NCI-H187 (cell line): ENCODE measurements at regions not wholly inside any gene's neighbourhood (a gene's known extent, or its start where the extent isn't known, plus 50 kb on each side); places are given as distances from the start of the nearest gene placed in this dataset.

Source experiments
- DNase-seq, 2 experiments: peaks; one replicate each; lab custom pipeline; 2025; lab: John Stamatoyannopoulos, UW

DNA sequence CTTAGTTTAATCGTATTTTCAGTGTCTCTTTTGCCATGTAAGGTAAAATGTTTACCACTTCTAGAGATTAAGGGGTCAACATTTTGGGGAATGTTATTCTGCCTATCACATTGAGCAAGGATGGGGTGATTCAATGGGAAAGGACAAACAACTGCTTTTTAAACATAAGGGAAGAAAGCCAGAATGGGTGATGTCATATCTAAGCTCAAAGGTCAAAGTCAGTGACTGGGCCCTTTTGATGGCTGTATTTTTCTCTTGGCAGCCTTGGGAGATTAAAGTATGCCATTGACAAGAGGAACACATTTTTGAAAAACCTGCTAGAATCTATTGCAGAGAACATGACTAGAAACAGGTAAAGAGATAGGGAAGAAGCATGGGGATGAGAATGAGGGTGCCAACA lies 477.3 kb upstream of the IRAK1BP1 start:
- DNase-seq, result no peak

DNA sequence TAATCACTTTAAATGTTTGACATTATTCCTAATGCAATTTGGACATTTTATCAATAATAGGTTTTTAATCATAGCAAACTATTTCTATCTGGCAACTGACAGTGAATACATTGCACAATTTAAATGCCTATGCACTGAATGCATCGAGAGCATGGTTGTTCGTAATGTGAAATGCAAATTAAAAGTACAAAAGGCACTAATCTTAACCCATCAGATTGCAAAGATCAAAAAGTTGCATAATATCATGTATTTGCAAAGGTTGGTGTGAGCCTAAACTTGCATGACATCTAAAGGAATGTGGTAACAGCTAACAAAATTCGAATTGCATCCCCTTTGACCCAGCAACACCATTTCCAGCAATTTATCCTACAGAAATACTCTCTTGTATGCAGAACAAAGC lies 469.9 kb upstream of the IRAK1BP1 start:
- DNase-seq, result no peak

DNA sequence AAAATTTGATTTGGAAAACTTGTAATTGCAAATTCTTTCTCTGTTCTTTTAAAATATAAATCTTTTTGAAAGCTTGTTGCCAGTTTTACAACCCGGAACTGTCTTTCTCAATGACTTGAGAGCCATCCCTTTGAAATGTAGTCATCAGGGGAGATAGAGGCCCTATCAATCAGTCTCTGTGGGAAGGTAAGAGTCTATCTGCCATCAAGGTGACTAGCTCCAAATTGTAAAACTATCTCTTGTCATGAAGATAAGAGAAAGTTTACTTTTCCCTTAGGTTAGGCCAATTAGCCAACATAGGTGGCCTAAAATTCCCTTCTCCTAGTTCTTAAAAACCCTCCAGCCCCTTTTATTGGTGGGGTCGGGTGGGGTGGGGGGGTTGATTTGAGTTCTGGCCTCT lies 469.1 kb upstream of the IRAK1BP1 start:
- no peak for DNase-seq

DNA sequence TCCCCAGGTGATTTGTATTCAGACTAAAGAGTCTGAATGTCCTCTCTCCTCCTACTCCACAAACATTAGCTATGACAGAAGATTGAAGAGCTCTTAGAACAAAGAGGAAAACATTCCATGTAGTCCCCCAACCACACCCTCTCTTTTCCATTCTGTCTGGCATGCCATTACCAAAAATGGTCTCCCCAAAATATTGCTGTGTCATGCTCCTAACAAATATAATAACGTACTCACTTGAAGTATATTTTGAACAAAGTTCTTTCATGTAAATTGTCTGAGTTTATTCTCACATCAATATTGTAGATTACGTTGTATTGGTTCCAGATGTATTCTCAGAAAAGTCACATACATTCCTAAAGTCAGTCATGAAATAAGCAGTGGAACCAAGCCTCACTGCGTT lies 467.3 kb upstream of the IRAK1BP1 start:
- no peak for DNase-seq

DNA sequence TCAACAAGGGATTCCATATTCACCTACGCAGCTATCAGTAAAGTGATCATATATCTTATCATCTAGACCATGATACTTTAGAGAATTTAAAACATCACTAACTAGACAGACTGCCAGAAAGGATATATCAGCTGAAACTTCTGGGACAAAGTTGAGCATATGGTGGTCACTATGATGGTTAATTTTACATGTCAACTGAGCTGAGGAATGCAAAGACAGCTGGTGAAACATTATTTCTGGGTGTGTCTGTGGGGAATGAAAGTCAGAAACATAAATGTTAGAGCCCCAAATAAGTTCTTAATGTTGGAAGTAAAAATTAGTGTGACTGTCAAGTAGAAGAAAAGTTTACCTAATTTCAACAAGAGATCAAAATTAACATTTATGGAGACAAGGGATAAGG lies 440.0 kb upstream of the IRAK1BP1 start:
- DNase-seq, result no peak

DNA sequence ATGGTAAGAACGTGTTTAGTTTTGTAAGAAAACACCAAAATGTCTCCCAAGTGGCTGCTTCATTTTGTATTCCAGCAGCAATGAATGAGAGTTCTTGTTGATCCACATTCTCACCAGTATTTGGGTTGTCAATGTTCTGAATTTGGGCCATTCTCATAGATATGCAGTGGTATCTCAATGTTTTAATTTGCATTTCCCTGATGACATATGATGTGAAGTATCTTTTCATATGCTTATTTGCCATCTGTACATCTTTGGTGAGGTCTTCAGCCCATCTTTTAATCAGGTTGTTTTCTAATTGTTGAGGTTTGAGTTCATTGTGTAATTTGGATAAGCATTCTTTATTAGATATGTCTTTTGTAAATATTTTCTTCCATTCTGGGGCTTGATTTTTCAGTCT lies 436.8 kb upstream of the IRAK1BP1 start:
- DNase-seq, result no peak

DNA sequence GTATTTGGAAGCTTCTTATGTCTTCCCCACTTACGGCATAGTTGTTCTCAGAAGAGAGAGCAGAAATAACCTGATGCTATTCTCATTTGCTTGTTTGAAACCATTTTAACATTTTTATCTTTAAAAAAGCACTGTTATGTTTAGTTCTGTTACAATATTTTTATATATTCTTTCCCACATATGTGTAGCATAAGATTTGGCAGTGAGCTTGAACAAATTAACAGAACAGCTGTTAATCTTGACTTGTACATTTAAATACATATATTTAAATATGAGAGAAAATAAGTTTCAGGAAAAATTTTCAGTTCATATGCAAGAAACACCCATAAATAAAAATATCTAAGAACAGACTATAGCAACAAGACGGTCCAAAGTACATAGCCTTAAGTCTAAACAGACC lies 431.7 kb upstream of the IRAK1BP1 start:
- DNase-seq, result no peak

DNA sequence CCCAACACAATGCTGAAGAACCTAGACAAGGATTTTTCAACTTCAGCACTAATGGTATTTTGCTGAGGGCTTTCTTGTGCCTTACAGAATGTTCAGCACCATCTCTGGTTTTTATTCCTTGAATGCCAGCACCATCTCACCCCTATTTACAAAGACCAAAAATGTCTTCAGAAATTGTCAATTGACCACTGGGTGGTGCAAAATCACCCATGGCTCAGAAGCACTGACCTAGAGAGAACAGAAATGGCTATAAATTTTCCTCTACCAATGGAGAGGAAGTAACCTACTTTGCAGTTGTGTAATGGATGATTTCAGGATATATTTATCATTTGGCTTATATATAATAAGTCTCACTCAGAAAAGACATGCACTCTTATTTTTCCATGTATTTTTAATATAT lies 431.0 kb upstream of the IRAK1BP1 start:
- no peak for DNase-seq

DNA sequence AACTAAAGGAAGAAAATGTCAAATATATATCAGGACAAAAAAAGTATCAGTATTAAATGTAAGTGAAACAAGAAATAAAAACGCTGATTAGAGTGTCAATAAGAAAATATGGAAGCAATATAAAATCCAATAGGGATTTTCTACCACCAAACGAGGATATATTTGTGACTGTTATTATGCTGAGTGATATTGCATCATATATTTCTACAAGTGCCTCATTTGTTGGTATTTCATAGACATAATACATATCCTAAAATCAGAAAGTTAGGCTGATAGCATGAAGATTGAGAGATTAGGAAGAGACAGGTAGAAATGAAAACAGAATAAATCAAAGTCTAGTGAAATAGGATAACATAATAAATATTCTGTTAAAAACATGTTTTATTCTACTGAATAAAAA lies 429.2 kb upstream of the IRAK1BP1 start:
- no peak for DNase-seq

DNA sequence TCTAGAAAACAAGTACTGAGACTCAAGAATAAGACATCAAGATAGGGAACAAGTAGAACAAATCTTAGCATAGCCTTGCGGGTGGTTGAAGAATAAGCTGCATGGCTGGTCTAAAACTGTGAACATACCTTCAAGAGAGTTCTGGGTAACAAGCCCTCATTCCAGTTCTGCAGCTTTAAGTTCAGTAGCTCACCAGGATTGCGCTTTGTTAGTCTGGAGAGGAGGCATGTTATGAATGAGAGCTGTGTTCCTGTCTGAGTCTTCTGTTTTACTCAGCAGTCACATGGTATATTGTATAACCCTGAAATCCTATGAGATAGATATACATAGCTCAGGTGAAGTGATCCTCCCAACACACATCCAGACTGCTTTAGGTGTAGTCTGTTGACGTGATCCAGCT lies 406.6 kb upstream of the IRAK1BP1 start:
- DNase-seq, result no peak

DNA sequence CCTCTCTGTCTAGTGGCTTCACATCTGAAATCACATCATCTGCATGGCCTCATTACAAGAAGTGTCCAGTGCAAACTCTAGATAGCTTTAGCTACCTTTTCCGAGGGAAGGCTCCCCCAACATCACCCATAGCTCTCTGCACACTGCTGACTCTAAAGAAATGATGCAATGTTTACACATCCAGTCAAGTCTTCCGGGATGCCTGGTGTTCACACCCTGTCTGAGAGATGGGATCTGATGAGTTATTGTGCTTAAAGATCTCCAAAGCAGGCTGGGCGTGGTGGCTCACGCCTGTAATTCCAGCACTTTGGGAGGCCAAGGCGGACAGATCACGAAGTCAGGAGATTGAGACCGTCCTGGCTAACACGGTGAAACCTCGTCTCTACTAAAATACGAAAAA lies 404.6 kb upstream of the IRAK1BP1 start:
- DNase-seq, result no peak

DNA sequence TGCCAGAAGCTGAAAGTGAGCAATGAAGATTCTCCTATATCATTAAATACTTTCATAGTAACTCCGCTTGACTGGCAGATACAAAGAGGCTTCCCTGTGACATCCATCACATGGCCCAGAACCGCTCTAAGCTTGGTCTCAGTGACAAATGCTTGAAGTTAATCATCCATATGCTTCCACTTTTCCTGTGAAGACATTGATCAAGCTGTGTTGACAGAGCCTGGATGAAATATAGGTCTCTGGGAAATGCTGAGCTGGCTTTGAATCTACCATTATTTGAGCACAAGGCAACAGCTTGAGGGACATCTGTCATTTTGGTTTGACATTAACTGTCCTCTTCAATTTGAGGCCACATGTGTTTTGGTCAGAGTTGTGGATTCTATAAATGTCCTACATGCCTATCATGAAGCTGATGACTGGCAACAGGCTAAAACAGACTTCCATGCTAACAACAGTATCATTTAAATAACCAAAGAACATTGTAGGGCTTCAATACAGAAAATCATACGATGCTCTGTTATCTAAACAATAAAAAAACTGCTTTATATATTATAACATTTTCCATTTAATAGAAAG lies 402.2 kb upstream of the IRAK1BP1 start:
- DNase-seq, result no peak

DNA sequence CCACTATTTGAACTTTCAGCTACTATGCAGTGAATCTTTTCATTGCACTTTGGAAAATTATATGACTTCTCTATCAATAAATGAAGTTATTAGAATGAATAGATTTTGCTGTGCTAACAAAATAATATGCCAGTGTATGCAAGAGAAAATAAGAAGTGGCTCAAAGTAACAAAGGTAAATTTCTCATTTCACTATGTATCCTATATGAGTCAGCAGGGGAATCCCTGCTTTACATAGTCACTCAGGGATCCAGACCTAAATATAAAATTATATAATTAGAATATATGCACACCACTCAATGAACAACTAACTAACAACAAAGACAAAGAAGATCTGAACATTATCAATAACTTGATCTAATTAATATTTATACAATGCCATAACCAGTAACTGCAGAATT lies 390.8 kb upstream of the IRAK1BP1 start:
- no peak for DNase-seq

DNA sequence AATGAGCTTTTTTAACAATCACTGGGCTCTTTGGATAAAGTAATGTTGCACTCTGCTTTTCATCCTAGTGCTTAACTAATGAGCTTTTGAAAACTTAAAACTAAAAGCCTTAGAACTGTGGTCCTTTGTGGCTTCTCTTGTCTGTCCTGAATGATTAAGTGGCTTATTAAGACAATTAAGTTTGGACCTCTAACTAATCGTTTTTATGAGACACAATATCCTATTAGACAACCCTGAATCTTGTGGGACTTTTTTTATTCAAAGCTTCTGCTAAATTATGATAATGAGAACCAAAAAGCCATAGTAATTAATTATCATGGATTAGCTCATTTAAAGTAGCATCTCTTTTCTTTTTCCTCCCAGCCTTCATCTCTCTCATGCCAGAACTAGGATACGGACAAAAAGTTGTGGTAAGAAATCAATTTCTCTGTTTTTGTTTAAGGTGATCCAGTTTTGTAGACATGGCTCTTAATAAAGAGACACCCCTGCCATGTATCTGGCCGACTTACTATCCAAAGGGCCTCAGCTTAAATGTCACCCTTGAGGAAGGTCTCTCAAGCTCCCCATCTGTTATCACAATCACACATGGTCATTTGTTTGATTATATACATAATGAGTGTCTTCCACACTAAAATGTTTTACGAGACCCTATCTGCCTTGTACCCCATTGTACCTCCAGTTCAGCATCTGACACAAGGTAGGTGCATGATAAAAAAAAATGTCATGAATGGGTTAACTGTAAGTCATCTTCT lies 384.4 kb upstream of the IRAK1BP1 start:
- no peak for DNase-seq

DNA sequence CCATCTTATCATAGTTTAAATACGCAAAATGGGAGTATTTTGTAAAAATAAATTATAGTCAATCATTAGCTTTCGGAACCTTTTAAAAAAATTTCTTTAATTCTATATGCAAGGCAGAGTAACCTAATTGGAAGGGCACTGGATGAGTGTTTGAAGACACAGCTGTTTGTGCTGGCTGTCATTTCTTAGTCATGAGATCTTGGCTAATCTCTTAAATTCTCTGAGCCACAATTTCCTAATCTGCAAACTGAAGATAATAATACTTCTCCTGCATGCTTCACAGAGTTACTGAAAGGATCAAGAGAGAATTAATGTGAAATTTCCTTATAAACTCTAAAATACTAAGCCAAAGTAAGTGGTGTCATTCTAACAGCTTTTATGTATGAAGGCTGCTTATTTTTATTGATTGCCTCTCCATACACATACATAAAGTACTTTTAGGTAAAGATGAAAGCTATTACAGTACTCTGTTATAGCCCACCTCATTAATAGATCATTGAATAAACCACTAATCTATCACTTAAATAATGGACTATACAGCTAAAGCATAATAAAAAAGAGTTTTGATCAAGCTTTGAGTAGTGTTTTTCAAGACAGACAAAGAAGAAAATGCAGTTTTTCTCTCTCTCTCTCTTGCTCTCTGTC lies 383.7 kb upstream of the IRAK1BP1 start:
- DNase-seq, result no peak

DNA sequence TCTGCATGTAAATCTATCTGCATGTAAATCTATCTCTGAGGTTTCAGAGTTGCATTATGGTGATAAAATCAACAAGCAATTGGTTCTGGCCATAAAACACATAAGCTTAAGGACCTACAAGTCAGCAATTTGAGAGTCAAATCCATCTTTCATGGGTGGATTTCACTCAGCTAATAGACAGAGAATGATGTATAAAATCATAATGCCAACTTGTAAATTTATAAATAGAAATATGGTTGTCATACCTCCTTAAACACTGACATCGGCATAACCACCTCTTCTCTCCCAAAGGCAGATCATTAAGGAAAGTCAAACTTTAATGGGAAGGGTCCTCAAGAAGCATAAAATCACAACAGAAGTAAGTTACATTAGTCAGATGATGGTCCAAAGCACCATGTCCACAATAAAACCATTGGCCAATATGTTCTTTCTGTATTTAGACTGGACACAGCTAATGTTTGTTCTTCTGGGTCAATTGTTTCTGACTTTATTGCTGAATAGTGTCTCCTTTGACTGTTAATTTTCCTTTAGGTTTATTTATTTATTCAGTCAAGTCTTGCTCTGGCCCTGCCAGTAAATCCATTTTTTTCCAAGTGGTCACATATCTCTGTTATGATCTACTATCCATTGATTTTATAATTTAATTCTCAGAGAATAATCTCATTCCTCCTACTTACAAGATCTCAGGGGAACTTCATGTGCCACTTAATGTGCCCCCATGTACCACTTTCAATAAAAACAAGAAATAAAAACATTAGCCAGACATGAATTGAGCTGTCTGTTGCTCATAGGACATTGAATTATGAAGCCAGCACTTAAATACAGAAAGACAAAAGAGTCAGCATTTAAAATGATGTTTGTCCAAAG lies 382.9 kb upstream of the IRAK1BP1 start:
- DNase-seq, result no peak

DNA sequence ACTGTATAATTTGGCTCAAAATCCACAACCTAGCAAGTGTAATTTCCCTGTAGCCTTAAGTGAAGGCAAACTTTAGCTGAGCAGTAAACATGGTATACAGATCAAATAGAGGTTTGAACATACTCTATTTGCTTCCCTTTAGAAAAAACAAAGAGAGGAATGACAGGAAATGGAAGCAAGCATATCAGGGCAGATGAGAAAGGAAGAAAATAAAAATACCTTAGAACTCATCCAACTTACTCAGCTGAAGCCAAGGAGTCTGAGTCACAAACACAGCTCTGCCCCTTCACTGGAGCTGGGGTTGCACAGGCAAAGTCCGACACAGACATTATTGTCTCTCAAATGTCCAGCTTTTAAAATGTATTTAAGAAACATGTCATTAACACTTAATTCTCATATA lies 379.9 kb upstream of the IRAK1BP1 start:
- DNase-seq, result no peak

DNA sequence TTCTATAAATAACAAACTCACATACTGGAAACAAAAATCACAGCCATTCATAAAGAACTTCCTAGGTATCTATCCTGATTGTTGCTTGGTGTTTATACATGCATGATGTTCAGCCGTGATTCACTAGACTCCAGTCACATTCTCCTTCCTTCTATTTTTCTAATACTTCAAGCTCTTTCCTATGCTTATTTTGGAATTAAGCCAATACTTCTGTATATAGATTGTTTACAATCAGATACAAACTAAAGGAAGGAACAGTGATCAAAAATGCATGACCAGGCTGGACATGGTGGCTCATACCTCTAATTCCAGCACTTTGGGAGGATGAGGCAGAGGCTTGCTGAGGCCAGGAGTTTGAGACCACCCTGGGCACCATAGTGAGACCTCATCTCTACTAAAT lies 377.5 kb upstream of the IRAK1BP1 start:
- DNase-seq, result no peak

DNA sequence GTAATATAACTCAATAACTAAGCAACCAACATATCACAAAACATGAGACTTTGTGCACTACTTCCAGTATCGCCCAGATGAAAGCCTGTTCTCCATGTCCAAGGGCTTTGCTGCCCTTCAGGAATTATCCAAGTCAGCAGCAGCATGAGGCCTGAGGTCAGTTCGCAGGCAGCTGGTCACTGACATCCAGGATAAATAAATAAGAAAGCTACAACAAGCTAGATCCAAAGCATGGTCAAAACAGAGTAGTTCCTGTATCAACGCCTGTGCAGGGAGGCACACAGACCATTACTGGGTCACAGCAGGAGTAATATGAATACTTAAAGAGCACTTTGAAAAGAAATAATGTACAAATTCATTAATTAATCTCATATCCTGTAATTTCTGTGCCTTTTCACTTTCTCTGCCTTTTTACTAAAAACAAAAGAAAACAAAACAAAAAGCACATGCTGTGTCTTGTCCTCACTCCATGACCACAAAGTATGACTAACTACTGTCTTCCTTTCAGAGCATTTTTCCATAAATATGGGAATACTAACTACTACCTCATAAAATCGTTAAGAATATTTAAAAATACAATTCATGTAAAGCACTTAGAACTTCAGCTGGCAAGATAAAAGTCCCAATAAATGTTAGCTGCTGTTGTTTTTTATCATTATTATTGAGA lies 374.9 kb upstream of the IRAK1BP1 start:
- DNase-seq, result no peak

DNA sequence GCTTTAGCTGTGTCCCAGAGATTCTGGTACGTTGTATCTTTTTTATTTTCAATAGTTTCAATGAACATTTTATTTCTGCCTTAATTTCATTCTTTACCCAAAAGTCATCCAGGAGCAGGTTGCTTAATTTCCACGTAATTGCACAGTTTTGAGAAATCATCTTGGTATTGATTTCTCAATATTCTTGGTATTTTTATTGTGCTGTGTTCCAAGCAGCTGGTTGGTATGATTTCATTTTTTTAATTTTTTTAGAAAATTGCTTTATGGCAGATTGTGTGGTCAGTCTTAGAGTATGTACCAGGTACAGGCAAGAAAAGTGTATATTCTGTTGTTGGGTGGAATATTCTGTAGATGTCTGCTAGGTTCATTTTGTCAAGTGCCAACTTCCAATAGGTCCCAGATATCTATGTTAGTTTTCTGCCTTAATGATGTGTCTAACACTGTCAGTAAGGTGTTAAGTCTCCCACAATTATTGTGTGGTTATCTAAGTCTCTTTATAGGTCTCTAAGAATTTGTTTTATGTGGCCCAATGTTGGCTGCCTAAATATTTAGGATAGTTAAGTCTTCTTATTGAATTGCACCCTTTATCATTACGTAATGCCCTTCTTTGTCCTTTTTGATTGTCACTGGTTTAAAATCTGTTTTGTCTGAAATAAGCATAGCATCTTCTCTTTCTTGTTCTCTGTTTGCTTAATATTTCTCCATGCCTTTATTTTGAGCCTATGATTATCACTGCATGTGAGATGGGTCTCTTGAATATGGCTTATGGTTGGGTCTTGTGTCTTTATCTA lies 366.9 kb upstream of the IRAK1BP1 start:
- DNase-seq, result no peak

DNA sequence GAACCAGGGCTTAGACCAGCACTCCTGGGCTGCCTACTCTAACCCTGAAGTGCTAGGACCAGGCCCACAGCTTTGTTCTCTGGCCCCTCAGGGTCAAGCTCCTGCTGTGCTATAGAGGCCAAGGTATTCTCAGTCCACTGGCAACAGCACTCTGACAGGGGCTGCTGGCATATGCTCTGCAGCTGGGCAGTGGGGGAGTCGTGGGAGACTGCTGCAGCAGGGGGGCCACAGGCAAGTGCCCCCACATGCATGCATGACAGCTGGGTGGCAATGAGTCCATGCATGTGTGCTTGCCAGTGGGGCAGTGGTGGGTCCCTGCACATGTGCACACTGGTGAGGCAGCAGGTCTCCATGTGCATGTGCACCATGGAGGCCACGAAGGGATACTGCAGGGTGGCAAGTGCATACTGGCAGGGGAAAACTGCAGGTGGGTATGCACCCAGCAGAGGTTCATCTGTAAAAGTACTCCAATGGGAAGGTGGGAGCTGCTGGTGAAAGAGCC lies 364.9 kb upstream of the IRAK1BP1 start:
- DNase-seq, result no peak
